ENCODE measurements at regions not wholly inside any gene's neighbourhood (a gene's known extent, or its start where the extent isn't known, plus 50 kb on each side); places are given as distances from the start of the nearest gene placed in this dataset.

GRCh38 chr10:62652564-62652963 lies 152.0 kb upstream of the ADO start:
- Histone ChIP-seq H3K9me3 (no peaks in the 10 kb centered on the region), H3K4me3 (no peak overlapping the region), H3K36me3 (replicated peaks in 1 of 2; ENCODE audit: insufficient read depth in 1 of 2, low read depth in 2 of 2) (no peaks in the 10 kb centered on the region), H3K4me1 (no peaks in the 10 kb centered on the region), H3K27me3 (no peaks in the 10 kb centered on the region), H3K27ac (no peak overlapping the region)
- DNase-seq (no peak), ATAC-seq (no peak)
- TF ChIP-seq POLR2A (IDR thresholded peaks at IDR 0.05) (no peak), CTCF (IDR thresholded peaks at IDR 0.05) (no peak)
- intact Hi-C loops (cut with DNase I), result no loop called here

- DNase-seq (no peak), ATAC-seq (no peak)
- H3K9me3 ChIP-seq, result no peaks in the 10 kb centered on the region
- H3K36me3 ChIP-seq (replicated peaks in 1 of 2; ENCODE audit: insufficient read depth in 1 of 2, low read depth in 2 of 2), result no peaks in the 10 kb centered on the region
- no peak overlapping the region for H3K27ac ChIP-seq
- TF ChIP-seq POLR2A (IDR thresholded peaks at IDR 0.05), result no peak
- no peaks in the 10 kb centered on the region for H3K4me1 ChIP-seq
- intact Hi-C loops (cut with DNase I), result no loop called here
- no peak overlapping the region for H3K4me3 ChIP-seq
- WGBS, 2 donors, result 63 to 81% methylated on average over 6 of the region's 6 CpGs
- no peaks in the 10 kb centered on the region for H3K27me3 ChIP-seq
Measured at GRCh38 chr10:62653254-62653653, 151.3 kb upstream of the ADO start.

- 100% methylated on average over 1 of the region's 1 CpG for WGBS, 2 donors
- intact Hi-C loops (cut with DNase I), result no loop called here
- ATAC-seq (no peak), DNase-seq (no peak)
- H3K4me3 ChIP-seq, result no peak overlapping the region
- no peaks in the 10 kb centered on the region for H3K4me1 ChIP-seq
- TF ChIP-seq CTCF (IDR thresholded peaks at IDR 0.05) (no peak), POLR2A (IDR thresholded peaks at IDR 0.05) (no peak)
- H3K27ac ChIP-seq, result no peak overlapping the region
- H3K9me3 ChIP-seq, result no peaks in the 10 kb centered on the region
- H3K27me3 ChIP-seq, result no peaks in the 10 kb centered on the region
- H3K36me3 ChIP-seq (replicated peaks in 1 of 2; ENCODE audit: insufficient read depth in 1 of 2, low read depth in 2 of 2), result no peaks in the 10 kb centered on the region
Measured at GRCh38 chr10:62654966-62655336, 149.6 kb upstream of the ADO start.

- no peak overlapping the region for H3K27ac ChIP-seq
- no peak for TF ChIP-seq CTCF (IDR thresholded peaks at IDR 0.05)
- TF ChIP-seq POLR2A (IDR thresholded peaks at IDR 0.05), result no peak
- DNase-seq (no peak), ATAC-seq (no peak)
- WGBS, 2 donors, result 64 to 71% methylated on average over 6 of the region's 6 CpGs
- H3K27me3 ChIP-seq, result no peaks in the 10 kb centered on the region
- H3K4me3 ChIP-seq, result no peak overlapping the region
- intact Hi-C loops (cut with DNase I), result no loop called here
- no peaks in the 10 kb centered on the region for H3K9me3 ChIP-seq
- no peaks in the 10 kb centered on the region for H3K36me3 ChIP-seq (replicated peaks in 1 of 2; ENCODE audit: insufficient read depth in 1 of 2, low read depth in 2 of 2)
- H3K4me1 ChIP-seq, result no peaks in the 10 kb centered on the region
Measured at GRCh38 chr10:62655337-62655994, 149.1 kb upstream of the ADO start.

GRCh38 chr10:62657244-62657835 lies 147.2 kb upstream of the ADO start:
- ATAC-seq, result no peak
- no peak for TF ChIP-seq POLR2A (IDR thresholded peaks at IDR 0.05)
- TF ChIP-seq CTCF (IDR thresholded peaks at IDR 0.05), result no peak
- intact Hi-C loops (cut with DNase I), result no loop called here
- DNase-seq, result no peak
- Histone ChIP-seq H3K4me1 (no peaks in the 10 kb centered on the region), H3K27ac (no peak overlapping the region), H3K36me3 (replicated peaks in 1 of 2; ENCODE audit: insufficient read depth in 1 of 2, low read depth in 2 of 2) (no peaks in the 10 kb centered on the region), H3K27me3 (no peaks in the 10 kb centered on the region), H3K4me3 (no peak overlapping the region), H3K9me3 (no peaks in the 10 kb centered on the region)
- WGBS, 2 donors, result 78 to 89% methylated on average over 3 to 18 of the region's 20 CpGs

All from body of pancreas (tissue), 4 donors.